Dermis microvascular lymphatic vessel endothelial cell (primary cell): ENCODE measurements at regions not wholly inside any gene's neighbourhood (a gene's known extent, or its start where the extent isn't known, plus 50 kb on each side); places are given as distances from the start of the nearest gene placed in this dataset.

Source experiments
- DNase-seq, 2 donors: peaks; one replicate each; pipeline versions ENCODE4 v3.0.0 to v3.0.0-alpha.2; 2010; ENCODE audit warnings: low read depth in 2 of 2

DNA sequence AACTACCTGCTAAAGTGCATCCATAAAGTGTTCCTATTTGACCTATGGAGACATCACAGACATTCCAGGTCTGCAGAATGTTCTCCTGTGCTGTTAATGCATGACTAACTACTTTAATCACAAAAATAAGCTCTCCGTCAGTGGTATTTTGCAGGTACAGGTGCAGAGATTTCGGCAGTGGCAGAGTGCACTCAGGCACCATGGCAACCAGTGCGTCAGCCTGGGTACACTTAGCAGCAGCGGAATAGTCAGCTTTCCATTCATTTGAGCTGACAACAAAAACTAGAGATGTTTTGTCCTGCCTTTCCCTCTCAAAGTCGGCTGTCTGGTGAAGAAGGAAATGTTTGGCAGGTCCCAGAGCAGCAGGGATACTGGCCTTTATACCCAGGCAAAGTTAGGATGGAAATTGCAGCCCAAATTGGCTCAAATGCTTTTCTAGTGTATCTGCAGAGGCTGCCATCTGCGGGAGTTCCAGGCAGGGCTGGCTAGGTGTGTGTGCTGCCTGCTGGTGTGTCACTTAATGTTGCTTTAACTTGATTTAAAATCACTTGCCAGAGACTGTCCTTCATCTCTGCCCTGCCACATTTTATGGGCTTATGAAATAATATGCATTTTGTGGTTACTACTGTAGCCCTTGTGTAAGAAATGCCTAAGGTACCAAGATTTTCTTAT, 195.8 kb downstream of the RAP2A start:
- no peak for DNase-seq

DNA sequence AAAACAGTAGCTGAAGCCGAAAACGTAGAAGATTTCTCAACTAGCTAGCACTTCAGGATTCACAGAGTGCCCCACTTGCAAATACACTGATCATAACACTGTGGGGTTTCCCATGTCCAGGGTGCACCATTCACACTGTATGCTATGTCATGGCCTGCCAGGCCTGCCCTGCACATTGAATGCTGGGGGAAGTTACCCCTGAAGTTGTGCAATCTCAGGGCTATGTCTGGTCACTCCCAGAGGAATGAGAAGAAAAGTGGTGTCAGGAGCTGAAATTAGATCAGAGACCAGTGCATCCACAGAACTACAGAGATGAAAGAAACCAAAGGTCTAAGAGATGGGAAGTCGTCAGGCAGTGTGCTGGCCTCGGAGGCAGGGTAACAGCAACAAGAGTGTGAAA, 196.8 kb downstream of the RAP2A start:
- DNase-seq = no peak

DNA sequence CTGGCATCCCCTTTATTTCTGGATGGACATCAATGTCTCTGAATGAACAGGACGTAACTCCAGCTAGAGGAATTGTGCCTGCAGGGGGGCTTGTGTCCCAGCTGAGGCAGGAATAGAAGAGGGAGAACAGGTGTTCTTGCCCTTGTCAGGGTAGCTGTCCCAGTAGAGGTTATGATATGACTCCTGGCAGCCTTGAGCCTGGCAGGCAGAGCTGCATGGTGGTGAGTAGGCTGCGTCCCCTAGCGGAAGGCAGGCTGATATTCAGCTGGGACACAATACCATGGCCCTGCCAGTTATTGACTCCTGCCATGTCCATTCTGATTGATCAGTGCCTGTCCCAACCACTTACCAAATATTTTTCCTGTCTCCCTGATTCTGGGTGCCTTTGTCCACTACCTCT, 197.2 kb downstream of the RAP2A start:
- peak in 1 of 2 donors; percentile 1 for DNase-seq

DNA sequence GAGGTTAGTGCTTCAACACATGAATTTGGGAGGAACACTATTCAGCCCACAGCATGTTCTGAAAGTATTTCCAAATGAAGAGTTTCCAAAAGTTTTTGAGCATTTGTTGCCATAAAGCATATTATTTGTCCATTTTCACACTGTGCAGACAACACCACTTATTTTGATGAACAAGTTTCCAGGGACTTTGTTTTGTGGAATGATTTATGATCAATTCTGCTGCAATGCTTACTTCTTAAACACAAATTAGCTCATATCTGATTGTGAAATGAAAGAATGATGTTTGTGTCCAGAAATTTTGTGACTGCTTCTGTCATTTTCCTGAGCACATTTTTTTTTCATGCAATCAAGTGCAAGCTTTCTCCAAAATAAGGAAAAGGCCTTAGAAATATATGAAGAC, 205.3 kb downstream of the RAP2A start:
- no peak for DNase-seq

DNA sequence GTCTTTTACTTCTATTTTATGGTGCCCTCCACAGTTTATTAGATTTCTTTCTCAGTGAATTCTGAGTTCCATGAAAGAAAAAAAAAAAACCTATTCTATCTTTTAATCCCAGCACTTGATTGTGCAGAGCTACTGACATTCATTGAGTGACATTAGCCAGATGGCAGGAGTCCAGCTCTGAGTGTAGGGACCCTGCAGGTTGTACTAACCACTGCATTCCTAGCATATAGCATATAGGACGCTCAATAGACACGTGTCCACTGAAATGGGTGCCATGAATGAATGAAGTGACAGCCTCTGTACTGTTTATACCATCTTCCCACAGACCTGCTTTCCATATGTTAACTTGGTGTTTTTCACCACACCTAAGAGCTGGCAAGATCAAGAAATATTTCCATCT, 206.3 kb downstream of the RAP2A start:
- no peak for DNase-seq

DNA sequence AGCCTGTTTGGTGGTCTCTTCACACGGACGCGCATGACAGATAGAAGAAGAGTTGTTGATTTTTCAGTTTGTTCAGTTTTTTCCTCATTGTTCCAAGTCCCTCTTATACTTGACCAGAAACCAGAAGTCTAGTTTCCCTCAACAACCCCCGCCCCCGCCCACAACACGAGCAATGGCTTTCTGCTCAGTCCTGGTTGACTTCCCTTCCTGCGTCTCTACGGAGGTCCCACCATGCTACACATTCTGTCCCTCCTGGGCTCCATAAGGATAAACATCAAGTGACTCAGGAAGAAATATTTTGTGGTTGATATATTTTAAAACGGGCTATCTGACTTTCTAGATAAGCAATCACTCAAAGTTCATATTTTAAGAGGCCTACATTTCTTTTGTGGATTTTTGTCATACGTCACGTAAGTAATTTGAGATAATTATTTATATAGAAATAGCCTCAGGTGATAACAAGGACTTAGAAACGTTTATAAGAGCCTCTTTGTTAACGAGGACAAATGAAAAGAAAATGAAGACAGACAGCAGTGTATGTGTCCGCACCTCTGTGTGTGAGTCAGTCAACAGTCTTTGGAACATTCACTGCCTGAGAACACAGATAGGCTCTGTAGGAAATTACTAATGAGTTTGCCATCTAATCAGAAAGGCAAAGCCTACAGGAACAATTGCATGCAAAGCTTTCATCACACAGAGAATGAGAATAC, 214.4 kb downstream of the RAP2A start:
- peak in 1 of 2 donors; percentile 74 for DNase-seq

DNA sequence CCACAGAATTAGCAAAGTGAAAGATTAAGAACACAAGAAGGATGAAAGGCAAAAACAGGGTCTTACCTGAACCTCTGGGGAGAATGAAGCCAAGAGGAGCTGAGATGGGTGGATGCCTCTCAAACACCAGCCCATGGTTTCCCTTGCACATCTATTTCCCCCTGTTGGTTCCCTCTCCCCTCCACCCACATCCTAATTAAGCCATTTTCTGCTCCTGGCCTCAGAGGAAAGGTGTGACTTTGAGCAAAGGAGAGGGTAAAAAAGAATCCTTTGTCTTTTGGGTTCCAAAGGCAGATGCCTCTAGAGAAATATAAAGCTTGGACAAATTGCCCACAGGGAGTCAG, 214.9 kb downstream of the RAP2A start:
- no peak for DNase-seq

DNA sequence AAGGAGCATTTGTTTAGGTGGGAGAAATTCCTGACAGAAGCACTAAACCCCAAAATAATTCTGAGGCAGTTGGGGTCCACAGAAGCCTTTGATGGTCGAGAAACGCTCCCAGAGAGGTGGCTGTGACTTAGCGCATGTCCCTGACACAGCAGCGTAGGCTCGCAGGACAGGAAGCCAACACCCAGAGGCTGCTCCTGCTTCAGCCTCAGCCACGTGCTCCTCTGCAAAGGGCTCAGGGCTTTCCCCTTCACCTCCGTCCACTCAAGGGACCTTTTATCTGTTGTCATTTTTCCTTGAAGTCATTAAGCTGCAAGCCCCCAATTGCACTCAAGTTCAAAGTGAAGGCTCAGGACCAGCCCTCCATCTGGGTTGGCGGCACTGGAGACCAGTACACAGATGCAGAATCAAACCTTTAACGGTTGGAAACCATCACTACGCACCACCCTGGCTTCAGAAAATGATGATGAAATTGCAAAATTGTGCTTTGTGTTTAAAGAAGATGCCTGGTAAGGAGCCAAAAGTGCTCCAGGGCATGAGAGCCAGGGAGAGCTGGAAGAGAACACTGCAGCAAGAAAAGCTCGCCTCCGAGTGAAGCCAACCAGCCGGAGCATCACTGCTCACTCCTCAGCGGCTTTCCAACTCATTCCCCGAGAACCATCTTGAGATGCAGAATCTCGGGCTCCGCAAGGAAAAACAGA, 219.6 kb downstream of the RAP2A start:
- no peak for DNase-seq

DNA sequence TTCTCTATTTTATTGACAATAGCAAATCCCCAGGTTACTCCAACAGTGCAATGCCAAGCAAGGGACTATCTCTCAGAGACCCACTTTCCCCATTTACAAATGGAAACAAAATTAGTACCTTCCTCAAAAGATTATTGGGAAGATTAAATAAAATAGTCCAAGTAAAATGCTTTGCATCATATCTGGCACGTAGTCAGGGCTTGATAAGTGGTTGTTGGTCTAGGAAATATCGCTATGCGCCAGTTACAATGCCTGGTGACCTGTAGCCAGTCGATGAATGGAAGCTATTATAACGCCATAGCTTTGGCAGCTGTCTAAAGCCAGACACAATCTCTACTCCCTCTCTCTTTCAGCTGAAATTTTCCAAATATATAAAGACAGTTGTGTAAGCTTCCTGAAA, 220.3 kb downstream of the RAP2A start:
- DNase-seq = no peak

DNA sequence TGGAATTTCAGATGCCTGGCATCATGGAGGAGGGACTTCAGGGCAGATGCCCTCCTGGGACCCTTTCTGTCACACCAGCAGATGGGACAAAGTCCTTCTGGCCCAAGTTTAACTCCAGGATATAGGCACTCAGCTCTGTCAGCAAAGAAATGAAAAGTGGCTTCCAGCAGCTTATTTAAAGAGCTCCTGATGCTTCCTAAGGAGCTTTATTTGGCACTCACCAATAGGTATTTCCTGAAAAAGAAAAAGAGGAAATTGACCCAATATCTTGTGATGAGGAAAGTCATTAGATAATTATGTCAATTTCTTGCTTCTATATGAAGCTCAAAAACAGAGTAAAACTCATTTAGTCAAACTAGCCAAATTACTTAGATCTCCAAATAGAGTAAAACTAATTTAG, 224.6 kb downstream of the RAP2A start:
- peak in 1 of 2 donors; percentile 53 for DNase-seq

DNA sequence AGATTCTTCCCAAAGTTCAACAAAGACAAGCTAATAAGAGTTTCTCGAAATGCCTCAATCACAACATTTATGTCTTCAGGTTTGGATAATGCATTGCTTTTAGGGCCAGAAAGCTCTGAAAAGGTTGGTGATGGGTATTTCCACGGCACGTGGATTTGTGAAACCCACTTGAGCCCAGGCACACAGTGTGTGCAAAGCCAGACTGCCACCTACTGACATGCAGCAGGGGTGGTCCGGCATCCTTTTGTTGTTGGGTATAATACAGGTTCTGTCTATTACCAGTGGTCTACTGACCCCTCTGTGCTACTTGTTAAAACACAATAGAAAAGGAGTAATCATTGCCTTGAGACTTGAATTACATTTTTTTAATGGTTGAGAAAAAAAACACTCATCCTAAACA, 225.6 kb downstream of the RAP2A start:
- peak in 1 of 2 donors; percentile 61 for DNase-seq

DNA sequence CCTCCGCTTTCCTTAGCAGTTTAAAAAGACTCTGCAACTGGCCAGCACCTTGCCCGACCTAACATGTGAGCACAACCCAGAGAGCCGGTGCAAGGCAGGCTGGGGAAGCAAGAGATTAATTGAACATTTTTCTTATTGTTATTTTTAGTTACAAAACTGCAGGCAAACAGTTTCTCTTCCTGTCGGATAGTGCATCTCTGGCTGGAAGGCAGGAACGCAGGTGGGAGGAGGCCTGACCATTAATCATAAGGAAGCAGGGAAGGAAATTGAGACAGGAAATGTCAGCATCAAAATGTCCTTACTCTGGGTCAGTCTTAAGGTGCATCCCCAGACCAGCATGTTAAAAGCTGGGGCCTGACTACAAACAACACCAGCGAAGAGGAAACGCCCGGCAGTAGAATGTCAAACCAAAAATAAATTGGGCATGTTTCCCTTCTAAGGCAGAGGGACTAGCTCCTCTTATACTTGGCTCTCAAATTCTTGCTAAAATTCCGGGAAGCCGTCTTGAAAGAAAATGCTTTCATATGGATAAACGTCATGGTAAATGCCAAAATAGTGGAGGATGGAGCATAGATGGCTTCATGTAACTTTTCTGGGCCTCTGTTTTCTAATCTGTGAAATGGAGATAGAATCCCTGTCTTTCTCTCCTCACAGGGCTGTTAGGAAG, 226.8 kb downstream of the RAP2A start:
- DNase-seq = peak in 1 of 2 donors; percentile 20

DNA sequence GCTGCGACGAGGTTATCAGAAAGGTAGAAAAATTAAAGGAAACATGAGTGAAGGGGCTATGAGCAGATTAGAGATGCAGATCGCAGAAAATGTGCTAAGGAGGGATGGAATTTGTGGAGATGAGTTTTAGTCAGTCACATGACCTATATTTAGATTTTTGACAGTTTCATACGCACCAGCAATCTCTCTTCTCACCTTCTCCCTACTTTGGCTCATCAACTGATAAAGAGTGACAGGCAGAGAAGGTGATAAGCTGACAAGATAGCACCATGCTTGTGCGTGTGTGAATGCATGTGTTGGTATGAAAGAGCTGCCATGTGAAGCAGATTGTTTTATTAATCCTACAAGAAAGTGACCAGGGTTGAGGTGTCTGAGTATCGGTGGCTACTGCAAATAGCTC, 252.6 kb downstream of the RAP2A start:
- DNase-seq = no peak

DNA sequence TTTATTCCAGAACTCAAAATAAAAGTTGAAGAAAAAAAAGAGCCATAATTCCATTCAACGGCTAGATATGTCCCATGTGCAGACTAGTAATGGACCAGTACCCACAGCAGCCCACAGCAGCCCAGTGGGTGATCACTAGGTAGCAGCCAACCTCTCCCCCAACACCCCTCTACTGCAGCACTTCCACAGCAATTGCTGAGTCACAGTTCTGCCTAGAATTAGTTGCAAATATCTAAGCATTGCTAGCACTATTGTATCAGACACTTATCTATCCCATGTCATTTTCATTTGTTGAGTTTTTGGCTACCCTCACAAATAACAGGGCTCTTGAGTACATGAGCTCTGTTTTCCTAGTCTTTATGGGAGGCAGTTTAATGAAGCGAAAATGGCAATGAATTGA, 258.7 kb downstream of the RAP2A start:
- no peak for DNase-seq

DNA sequence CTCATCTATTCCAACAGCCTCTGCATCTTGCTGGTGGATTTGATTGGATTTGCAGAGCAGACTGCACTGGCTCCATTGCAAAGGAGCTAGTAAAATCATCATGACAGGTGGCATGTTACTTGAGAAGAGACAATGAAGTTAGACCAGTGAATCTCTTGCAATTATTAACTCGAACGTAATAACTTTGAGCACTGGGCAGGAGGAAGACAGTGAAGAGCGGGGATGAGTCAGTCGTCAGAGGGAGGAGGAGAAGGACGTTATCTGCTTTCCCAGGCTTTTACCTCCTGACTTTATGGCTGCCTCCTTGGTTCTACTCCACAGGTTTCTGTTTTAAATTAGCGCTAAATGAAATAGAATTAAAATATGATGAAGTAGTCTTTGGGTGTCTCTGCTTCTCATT, 257.8 kb upstream of the IPO5 start:
- DNase-seq = no peak

DNA sequence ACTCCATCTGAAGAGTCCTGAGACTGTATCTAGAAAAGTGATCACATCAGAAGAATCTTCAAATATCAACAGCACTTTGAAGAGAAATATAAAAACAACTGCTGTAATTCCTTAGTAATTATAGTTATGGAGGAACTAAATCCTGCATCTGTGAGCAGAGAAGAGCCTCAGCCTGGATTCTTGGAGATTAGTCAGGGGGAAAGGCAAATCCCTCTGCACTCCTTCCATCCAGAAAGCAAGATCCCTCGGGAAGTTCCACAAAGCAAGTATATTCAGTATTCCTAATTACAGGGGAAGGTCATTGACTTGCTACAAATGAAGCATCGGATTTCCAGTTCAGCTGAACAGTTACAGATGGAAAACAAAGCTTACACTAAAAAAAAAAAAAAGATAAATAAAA, 256.6 kb upstream of the IPO5 start:
- DNase-seq = no peak

DNA sequence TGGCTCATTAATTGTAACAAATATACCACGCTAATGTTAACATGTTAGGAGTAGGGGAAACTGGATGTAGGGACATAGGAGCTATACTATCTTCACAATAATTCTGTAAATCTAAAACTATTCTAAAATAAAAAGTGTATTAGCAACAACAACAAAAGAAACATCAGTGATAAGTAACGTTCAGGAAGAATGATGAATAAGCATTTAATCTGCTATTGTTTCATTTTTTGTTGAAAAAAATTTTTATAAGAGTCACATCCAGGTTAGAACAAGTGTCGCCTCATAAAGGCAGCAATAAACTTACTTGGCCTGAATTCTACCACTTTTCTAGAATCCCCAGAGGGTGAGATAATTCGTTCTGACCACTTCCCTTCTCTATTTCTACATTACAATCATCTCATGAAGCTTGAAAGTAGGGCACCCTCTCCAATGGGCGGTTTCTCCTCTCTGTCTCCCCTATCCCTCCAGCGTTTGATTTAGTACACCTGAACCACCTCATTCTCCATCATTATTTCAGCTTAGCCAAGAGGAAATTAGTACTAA, 253.1 kb upstream of the IPO5 start:
- no peak for DNase-seq

DNA sequence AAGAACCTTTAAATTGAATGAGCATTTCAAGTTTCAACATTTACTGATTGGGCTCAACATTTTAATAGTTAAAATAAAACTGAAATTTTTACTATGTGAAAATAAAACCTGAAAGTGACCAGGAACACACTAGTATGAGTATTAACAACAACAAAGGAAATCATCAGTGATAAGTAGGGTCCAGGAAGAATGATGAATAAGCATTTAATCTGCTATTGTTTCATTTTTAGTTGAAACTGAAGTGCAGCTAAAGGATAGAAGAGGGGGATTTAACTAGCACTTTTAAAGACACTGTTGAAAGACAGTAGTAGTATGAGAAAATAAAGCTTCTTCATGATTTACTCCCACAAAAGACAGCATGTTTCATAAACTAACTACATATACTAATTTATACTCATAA, 250.9 kb upstream of the IPO5 start:
- DNase-seq = no peak

DNA sequence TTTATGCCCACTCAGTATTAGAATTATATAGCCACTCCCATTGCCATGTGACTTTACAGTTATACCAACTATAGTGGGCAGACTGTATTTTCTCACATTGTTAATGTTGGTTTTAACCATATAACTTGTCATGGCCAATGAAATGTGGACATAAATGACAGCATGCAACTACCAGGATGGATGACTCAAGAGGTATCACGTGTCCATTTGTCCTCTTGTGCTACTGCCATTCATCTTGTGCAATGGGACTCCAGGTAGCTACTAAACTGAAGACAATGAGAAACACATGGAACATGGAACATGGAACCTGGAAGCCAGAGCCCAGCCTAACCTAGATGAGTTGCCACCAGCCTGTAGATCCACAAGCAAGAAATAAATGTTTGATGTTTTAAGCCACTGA, 242.7 kb upstream of the IPO5 start:
- no peak for DNase-seq

DNA sequence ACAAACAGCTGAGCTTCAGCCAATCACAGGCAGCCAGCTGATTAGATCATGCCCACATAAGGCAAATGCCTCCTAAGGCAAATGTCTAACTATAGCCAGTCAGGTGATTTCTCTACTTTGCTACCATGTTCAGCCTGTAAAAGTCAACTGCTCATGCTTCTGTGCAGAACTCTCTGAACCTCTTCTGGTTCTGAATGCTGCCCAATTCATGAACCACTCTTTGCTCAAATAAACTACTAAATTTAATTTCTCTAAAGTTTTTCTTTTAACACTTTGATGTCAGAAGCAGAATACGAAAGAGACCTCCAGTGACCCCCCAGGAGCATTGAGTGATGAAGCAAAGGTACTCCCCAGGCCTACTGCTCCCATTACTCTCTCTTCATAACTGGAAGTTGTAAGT, 240.7 kb upstream of the IPO5 start:
- DNase-seq = no peak

DNA sequence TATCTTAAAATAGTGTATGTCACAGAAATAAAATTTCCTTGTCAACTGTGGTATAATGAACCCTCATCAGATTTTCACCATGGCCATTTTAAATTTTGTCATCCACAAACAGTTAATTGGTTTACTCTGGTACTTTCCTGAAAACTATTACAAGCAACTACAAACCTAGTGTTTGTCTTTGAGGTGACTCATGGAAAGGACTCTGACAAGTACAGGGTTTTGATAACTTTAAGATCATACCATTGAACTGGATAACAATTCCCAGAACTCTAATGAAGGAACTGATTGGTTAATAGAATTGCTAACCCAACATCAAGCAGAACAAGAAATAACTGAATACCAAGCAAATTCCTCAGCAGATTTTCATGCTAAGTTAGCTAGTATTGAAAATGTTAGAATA, 237.7 kb upstream of the IPO5 start:
- DNase-seq = no peak

DNA sequence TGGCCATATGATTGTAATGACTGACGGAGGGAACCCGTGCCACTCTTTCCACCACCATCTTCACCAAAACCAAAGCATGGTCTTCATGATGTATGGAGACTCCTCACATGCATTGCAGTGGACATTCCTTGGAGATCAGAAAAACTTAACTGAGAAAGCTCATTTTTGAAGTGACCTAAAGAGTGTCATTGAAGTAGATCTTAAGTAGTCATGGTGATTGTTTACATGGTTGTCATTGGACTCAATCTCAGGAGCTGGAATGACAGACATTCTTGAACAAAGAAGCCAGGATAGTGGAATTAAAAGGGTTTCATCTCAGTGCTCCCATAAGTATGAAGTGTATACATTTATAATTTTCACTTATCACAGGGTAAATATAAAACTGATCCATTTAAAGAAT, 236.7 kb upstream of the IPO5 start:
- no peak for DNase-seq
